ENCODE measurements at regions not wholly inside any gene's neighbourhood (a gene's known extent, or its start where the extent isn't known, plus 50 kb on each side); places are given as distances from the start of the nearest gene placed in this dataset.

GRCh38 chr4:138560448-138560847 lies 318.3 kb upstream of the SLC7A11 start:
- BruUV-seq (replicated peaks), result no TSS peak
- no peak for DNase-seq
- intact Hi-C loops (cut with micrococcal nuclease) (no loop called here), dilution Hi-C loops (cut with HindIII; ENCODE audit: low sequenced_read_pairs, unreplicated experiment) (no loop called here), in situ Hi-C loops (cut with MboI; ENCODE audit: low sequenced_read_pairs) (no loop called here)
- ATAC-seq (ENCODE audit: low read depth), result no peak
- WGBS, 2 experiments (ENCODE audit: extremely low coverage in 2 of 2, insufficient read length in 1 of 2), result 88% methylated on average over 16 of the region's 21 CpGs; no CpG with 5 or more reads in 1 of the 2 experiments
- Histone ChIP-seq H3K23ac (ENCODE audit: low read depth, low read length) (no peak overlapping the region), H3K36me3 (ENCODE audit: control insufficient read depth, insufficient read depth, low read length) (no peaks in the 10 kb centered on the region), H2BK15ac (ENCODE audit: low read depth, low read length) (no peak overlapping the region), H2BK20ac (ENCODE audit: low read depth, low read length) (no peak overlapping the region), H4K5ac (ENCODE audit: low read depth, low read length) (no peak overlapping the region), H3K9me3 (ENCODE audit: control insufficient read depth, insufficient read depth, low read length) (no peaks in the 10 kb centered on the region), H2AFZ (replicated peaks; ENCODE audit: low read length, poor library complexity) (no peak overlapping the region), H3K79me1 (ENCODE audit: low read depth in 1 of 2, low read length in 2 of 2) (no peaks in the 10 kb centered on the region), H3K27me3 (ENCODE audit: control insufficient read depth, insufficient read depth, low read length) (no peaks in the 10 kb centered on the region), H3K14ac (replicated peaks; ENCODE audit: low read depth, low read length) (no peak overlapping the region), H3K4me2 (ENCODE audit: low read depth, low read length) (no peak overlapping the region), H4K20me1 (ENCODE audit: insufficient read depth, low read length) (no peaks in the 10 kb centered on the region), H3K56ac (ENCODE audit: extremely low read depth, insufficient read depth, low read length) (no peak overlapping the region), H3K18ac (ENCODE audit: low read depth, low read length) (no peak overlapping the region), H2AK5ac (ENCODE audit: low read depth, low read length) (no peak overlapping the region), H3K27ac (ENCODE audit: insufficient read depth, low read length) (no peak overlapping the region), H3K4me3 (ENCODE audit: insufficient read depth, low read depth, low read length) (no peak overlapping the region), H3K9me1 (ENCODE audit: insufficient read depth, low read length) (no peaks in the 10 kb centered on the region), H3K9ac (ENCODE audit: low read depth, low read length) (no peak overlapping the region), H3K4ac (ENCODE audit: low read depth, low read length) (no peak overlapping the region), H2AK9ac (replicated peaks; ENCODE audit: low read depth, low read length, poor library complexity) (no peak overlapping the region), H4K8ac (ENCODE audit: low read depth in 2 of 2, low read length in 2 of 2) (no peak overlapping the region), H2BK120ac (ENCODE audit: low read depth, low read length) (no peak overlapping the region), H2BK5ac (ENCODE audit: low read depth, low read length, poor library complexity, severe bottlenecking) (no peak overlapping the region), H3K4me1 (ENCODE audit: control insufficient read depth, insufficient read depth, low read length) (peaks cover 5% of the 10 kb centered on the region; the same call in 1 of the 2 replicates), H4K91ac (ENCODE audit: insufficient read depth, low read depth, low read length) (no peak overlapping the region)
- POLR2A ChIA-PET (ENCODE audit: unreplicated experiment), result no interaction called here
- TF ChIP-seq FOS (IDR thresholded peaks at IDR 0.05; ENCODE audit: low read depth, low read length) (no peak), MXI1 (IDR thresholded peaks at IDR 0.05; ENCODE audit: borderline replicate concordance, low read depth, low read length) (no peak), CHD1 (IDR thresholded peaks at IDR 0.05; ENCODE audit: low read depth, low read length) (no peak), CTCF (conservative IDR thresholded peaks at IDR 0.05; ENCODE audit: low read depth, low read length) (no peak), RFX5 (IDR thresholded peaks at IDR 0.05; ENCODE audit: low read depth, low read length) (no peak), BHLHE40 (IDR thresholded peaks at IDR 0.05; ENCODE audit: low read depth, low read length) (no peak), NFE2L2 (IDR thresholded peaks at IDR 0.05; ENCODE audit: low read depth, low read length) (no peak)
- TF ChIP-seq, protein P1, sequence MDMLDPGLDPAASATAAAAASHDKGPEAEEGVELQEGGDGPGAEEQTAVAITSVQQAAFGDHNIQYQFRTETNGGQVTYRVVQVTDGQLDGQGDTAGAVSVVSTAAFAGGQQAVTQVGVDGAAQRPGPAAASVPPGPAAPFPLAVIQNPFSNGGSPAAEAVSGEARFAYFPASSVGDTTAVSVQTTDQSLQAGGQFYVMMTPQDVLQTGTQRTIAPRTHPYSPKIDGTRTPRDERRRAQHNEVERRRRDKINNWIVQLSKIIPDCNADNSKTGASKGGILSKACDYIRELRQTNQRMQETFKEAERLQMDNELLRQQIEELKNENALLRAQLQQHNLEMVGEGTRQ (IDR thresholded peaks at IDR 0.05; ENCODE audit: low read depth, low read length), result no peak
- CTCF ChIA-PET, result no interaction called here
